ENCODE measurements at regions not wholly inside any gene's neighbourhood (a gene's known extent, or its start where the extent isn't known, plus 50 kb on each side); places are given as distances from the start of the nearest gene placed in this dataset.
"Not testable (repeated sequence)": the region's sequence is repeated elsewhere in the genome, so short reads cannot be mapped to it uniquely, and the experiment has no call there.

DNA sequence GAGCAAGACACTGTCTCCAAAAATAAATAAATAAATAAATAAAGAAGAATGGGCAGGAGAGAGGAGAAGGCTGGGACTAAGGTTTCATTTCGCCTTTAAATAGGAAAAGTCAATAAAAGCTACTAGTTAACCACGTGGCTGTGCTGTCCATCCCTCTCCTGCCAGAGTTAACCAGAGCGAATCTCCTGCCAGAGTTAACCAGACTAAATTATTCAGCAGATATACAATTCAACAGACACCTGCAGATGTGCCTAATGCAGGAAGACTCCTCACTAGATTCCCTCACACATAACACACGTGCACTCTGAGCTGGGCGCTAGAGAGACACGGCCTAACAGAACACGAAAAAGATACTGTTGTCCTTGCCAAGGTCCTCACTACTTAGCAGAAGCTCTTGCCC is 156.1 kb downstream of the IGLL1 start:
- TF ChIP-seq, protein P1, sequence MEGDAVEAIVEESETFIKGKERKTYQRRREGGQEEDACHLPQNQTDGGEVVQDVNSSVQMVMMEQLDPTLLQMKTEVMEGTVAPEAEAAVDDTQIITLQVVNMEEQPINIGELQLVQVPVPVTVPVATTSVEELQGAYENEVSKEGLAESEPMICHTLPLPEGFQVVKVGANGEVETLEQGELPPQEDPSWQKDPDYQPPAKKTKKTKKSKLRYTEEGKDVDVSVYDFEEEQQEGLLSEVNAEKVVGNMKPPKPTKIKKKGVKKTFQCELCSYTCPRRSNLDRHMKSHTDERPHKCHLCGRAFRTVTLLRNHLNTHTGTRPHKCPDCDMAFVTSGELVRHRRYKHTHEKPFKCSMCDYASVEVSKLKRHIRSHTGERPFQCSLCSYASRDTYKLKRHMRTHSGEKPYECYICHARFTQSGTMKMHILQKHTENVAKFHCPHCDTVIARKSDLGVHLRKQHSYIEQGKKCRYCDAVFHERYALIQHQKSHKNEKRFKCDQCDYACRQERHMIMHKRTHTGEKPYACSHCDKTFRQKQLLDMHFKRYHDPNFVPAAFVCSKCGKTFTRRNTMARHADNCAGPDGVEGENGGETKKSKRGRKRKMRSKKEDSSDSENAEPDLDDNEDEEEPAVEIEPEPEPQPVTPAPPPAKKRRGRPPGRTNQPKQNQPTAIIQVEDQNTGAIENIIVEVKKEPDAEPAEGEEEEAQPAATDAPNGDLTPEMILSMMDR (IDR thresholded peaks at IDR 0.05): no peak

DNA sequence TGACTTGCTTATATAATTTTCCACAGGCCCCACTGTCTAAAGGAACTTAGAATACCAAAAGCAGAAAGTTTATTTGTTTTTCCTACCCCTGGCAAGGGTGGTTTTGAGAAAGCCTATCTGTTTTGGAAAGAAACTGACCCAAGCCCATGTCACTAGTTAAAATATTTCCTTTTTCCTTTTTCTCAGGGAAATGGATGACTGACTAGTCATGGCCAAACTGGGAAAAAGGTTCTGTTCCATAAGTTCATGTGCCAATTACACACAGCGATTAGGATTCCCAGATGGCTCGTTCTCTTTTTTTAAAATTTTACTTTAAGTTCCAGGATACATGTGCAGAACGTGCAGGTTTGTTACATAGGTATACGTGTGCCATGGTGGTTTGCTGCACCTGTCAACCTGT is 157.8 kb downstream of the IGLL1 start:
- H3K27me3 ChIP-seq; H3K9me3 ChIP-seq; ATAC-seq; H3K27ac ChIP-seq; H3K4me1 ChIP-seq; DNase-seq; H3K36me3 ChIP-seq (replicated peaks in 1 of 2; ENCODE audit: insufficient read depth in 1 of 2, low read depth in 2 of 2); intact Hi-C loops (cut with DNase I); H3K4me3 ChIP-seq: not testable (repeated sequence)
- 64 to 65% methylated on average over 4 of the region's 4 CpGs for WGBS, 2 donors

More for the DNA sequence above, 156.1 kb downstream of the IGLL1 start:
- H3K27ac ChIP-seq: no peak overlapping the region
- no peak overlapping the region for H3K4me3 ChIP-seq
- ATAC-seq (no peak), DNase-seq (no peak)
- intact Hi-C loops (cut with DNase I): no loop called here
- H3K9me3 ChIP-seq: peaks cover 0 to 9% (median 0%) of the 10 kb centered on the region in 3 donors
- WGBS, 2 donors: 58 to 60% methylated on average over 7 of the region's 7 CpGs
- no peaks in the 10 kb centered on the region for H3K27me3 ChIP-seq
- H3K4me1 ChIP-seq: no peaks in the 10 kb centered on the region
- H3K36me3 ChIP-seq (replicated peaks in 1 of 2; ENCODE audit: insufficient read depth in 1 of 2, low read depth in 2 of 2): no peaks in the 10 kb centered on the region

DNA sequence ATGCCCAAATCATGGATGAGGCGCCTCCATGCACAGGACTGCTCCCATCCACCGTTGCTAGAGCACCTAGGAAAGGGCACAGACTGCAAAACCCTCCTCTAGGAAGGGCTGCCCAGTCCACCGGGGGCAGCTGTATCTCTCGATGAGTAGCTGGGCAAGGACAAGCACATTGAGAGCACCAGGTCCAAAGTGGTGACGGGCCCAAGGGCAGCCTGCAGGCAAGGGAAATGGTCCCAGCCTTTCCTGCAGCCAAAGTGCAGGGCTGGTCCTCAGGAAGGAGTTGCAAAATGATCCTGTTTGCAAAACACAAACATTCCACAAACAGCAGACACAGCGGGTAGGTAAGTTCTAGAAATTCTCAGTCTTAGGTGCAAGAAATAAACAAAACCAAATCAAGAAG is 158.8 kb downstream of the IGLL1 start:
- H3K4me1 ChIP-seq; ATAC-seq; H3K27me3 ChIP-seq; H3K4me3 ChIP-seq; H3K36me3 ChIP-seq (replicated peaks in 1 of 2; ENCODE audit: insufficient read depth in 1 of 2, low read depth in 2 of 2); intact Hi-C loops (cut with DNase I); H3K27ac ChIP-seq; H3K9me3 ChIP-seq; DNase-seq: not testable (repeated sequence)
- WGBS, 2 donors: 70 to 75% methylated on average over 4 to 6 of the region's 6 CpGs

DNA sequence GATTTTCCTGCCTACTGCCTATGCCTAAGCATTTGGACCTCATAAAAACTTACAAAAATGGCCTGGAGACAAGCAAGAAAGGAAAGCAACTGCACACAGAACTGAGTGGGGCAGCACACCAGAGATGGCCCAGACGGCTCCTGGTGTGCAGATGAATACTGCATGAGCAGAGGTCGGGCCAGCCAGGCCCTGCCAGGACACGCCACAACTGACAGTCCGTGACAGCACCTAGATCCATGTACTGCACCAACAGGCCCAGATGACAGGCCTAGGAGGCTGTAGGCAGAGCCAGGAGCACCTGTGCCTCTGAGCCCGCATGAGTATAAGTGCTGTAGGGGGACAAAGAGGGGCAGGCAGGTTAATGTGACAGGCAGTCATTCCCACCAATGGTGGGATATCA is 160.2 kb downstream of the IGLL1 start:
- DNase-seq (no peak), ATAC-seq (no peak)
- H3K36me3 ChIP-seq (replicated peaks in 1 of 2; ENCODE audit: insufficient read depth in 1 of 2, low read depth in 2 of 2): no peaks in the 10 kb centered on the region
- H3K27ac ChIP-seq: no peak overlapping the region
- no peaks in the 10 kb centered on the region for H3K27me3 ChIP-seq
- H3K9me3 ChIP-seq: no peaks in the 10 kb centered on the region
- intact Hi-C loops (cut with DNase I): no loop called here
- no peaks in the 10 kb centered on the region for H3K4me1 ChIP-seq
- 67 to 71% methylated on average over 4 to 5 of the region's 5 CpGs for WGBS, 2 donors
- TF ChIP-seq POLR2A (IDR thresholded peaks at IDR 0.05): no peak
- TF ChIP-seq, protein P1 (IDR thresholded peaks at IDR 0.05): no peak
- no peak overlapping the region for H3K4me3 ChIP-seq

DNA sequence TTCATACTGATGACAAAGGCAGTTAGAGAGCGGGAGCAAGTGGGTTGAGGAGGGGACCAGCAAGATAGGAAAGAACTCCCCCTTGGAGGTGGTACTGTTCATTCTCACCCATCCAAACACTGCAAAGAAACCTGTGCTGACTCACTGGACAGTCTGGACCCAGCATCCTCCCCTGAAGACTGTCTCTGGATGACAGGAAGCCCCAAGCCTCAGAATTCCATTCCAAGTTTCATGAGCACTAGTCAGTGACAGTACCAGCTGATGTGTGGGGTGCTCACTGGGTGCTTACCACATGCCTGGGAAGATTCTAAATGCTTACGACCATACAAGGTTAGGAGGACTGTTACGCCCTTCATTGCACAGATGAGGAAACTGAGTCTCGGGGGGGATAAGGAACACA is 160.9 kb downstream of the IGLL1 start:
- WGBS, 2 donors: 0 to 78% methylated on average over 1 to 4 of the region's 4 CpGs
- intact Hi-C loops (cut with DNase I): no loop called here

More for the DNA sequence above, 160.9 kb downstream of the IGLL1 start:
- H3K4me3 ChIP-seq: no peak overlapping the region
- ATAC-seq (no peak), DNase-seq (no peak)
- no peak overlapping the region for H3K27ac ChIP-seq
- no peaks in the 10 kb centered on the region for H3K36me3 ChIP-seq (replicated peaks in 1 of 2; ENCODE audit: insufficient read depth in 1 of 2, low read depth in 2 of 2)
- H3K9me3 ChIP-seq: no peaks in the 10 kb centered on the region
- no peaks in the 10 kb centered on the region for H3K27me3 ChIP-seq
- no peak for TF ChIP-seq POLR2A (IDR thresholded peaks at IDR 0.05)
- TF ChIP-seq, protein P1 (IDR thresholded peaks at IDR 0.05): no peak
- H3K4me1 ChIP-seq: no peaks in the 10 kb centered on the region

Data from body of pancreas (tissue), 4 donors.